NCI-H2029 treated with DMSO at 0.1 percent for 48 hours (cell line): ENCODE measurements at regions not wholly inside any gene's neighbourhood (a gene's known extent, or its start where the extent isn't known, plus 50 kb on each side); places are given as distances from the start of the nearest gene placed in this dataset.

Experiments
- DNase-seq: peaks from one replicate; lab custom pipeline; 2025; lab: John Stamatoyannopoulos, UW

DNA sequence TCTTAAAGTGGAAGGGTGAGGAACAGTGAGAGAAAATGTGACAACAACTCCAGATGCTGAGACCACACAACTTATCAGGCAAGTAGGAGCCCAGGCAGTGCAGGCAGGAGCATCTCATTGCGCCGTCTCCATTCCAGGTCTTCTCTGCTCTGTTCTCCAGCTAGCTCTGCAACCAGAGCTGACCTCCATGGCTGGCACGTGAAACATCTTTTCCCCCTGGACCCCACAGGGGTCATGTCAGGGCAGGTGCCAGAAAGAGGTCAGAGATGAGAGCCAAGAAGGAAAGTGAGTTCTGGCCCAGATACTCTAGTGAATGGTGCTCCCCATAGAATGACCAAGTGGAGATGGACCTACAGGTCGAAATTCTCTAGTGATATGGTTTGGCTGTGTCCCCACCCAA, 281.4 kb downstream of the SMOC2 start:
- no peak for DNase-seq

DNA sequence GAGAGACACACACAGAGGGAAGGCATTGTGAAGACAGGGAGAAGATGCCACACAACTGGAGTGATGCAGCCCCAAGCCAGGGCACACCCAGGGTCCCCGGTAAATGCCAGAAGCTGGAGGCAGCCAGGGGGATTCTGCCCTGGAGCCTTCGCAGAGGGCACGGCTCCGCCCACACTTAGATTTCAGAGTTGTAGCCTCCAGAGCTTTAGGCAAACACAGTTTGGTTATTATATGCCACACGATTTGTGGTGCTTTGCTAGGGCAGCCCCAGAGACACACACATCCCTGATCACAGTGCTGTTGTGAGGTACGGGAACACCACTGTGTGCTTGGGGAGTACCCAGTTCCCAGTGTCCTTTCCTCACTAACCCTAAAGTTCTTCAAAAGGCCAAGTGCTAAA, 280.6 kb downstream of the SMOC2 start:
- no peak for DNase-seq

DNA sequence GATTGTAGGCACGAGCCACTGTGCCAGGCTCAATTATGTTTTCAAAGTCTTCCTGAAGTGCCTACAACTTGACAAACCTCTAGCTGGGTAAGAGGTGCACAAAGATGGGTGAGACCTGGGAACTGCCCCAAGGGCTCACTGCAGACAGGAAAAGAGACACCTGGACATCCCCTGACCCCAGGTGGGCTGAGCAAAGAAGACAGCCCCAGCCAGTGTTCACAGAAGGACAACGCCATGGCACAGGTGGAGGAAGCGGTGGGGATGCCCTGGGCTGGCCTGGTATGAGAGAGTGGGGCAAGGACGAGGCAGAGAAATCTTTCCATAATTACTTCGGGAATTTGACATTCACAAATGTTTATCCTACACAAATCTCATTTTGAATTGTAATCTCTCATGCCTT, 278.9 kb downstream of the SMOC2 start:
- DNase-seq = no peak

DNA sequence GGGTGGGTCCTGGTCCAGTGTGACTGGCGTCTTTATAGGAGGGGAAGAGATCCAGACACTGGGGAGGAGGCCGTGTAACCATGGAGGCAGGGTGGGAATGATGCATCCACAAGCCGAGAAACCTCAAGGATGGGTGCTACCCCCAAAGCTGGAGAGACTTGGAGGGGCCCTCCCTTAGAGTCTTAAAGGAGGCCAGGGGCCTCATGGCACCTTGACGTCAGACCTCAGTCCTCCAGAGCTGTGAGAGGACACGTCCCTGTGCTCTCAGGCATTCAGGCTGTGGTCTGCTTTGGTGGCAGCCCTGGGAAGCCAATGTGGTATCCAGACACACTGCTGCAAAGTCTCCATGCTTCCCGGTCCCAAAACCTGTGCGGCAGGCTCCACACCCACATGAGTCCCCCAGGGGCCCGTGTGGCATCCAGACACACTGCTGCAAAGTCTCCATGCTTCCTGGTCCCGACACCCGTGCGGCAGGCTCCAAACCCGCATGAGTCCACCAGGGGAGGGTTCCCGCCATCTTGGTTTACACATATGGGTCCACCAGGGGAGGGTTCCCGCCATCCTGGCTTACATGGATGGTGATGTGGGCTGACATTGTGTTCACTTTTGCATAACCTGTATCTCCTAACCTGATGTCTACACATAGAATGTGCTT, 278.0 kb downstream of the SMOC2 start:
- DNase-seq = no peak
